Neural progenitor cell (in vitro differentiated cells): ENCODE measurements at regions not wholly inside any gene's neighbourhood (a gene's known extent, or its start where the extent isn't known, plus 50 kb on each side); places are given as distances from the start of the nearest gene placed in this dataset.

Source experiments
- CTCF ChIP-seq: fragments of 200-600 bp; sonication (generic); IDR thresholded peaks from 2 replicates; pipeline ENCODE4 v1.5.1; 2017; ENCODE audit warnings: antibody characterized with exemption, mild to moderate bottlenecking
- EZH2 ChIP-seq: fragments of 200-600 bp; sonication (generic); IDR thresholded peaks from 2 replicates; pipeline ENCODE4 v1.6.1; 2017; ENCODE audit warnings: antibody characterized with exemption, mild to moderate bottlenecking, moderate library complexity
- EZH2phosphoT487 ChIP-seq: fragments of 200-600 bp; sonication (generic); IDR thresholded peaks from 2 replicates; pipeline ENCODE4 v1.6.1; 2017; ENCODE audit warnings: antibody characterized with exemption

- TF ChIP-seq CTCF (no peak), EZH2 (no peak), EZH2phosphoT487 (no peak)
Measured at GRCh38 chr9:17938035-17938655, 359.3 kb downstream of the SH3GL2 start.
